K562 (cell line): ENCODE measurements at regions not wholly inside any gene's neighbourhood (a gene's known extent, or its start where the extent isn't known, plus 50 kb on each side); places are given as distances from the start of the nearest gene placed in this dataset.

Source experiments
- ATAC-seq: fragments of 200-7000 bp; cut with Tn5 transposase; 3 replicates; pipeline ENCODE4 v1.9.1; 2020; ENCODE audit warnings: moderate library complexity
- BruUV-seq: library from RNA; stranded (reverse); fragments of 400-500 nt; replicated peaks from 2 replicates; lab custom pipeline; 2021; lab: Mats Ljungman, UMichigan
- CTCF ChIA-PET: fragments of 300-600 bp; formaldehyde crosslinking; extraction: SDS; loops from one replicate; lab custom pipeline; 2021; ENCODE audit warnings: low intra/inter-chr PET ratio; lab: Yijun Ruan, JAX
- POLR2A ChIA-PET: fragments of 300-600, 350-650 bp; sonication (Branson Sonifier 250); formaldehyde crosslinking; extraction: SDS; loops from one replicate; lab custom pipeline; 2021; ENCODE audit warnings: antibody characterized with exemption, inconsistent platforms; lab: Yijun Ruan, JAX
- DNase-seq, 4 experiments: peaks; one replicate each; pipeline versions ENCODE4 v3.0.0 to v3.0.0-alpha.2; 2011 to 2018; ENCODE audit warnings: low spot score in 3 of 4, mixed read lengths in 3 of 4; ENCODE audit errors: extremely low read depth in 1 of 4
- FAIRE-seq: peaks from 2 replicates; lab custom pipeline; 2011; peaks lifted over from hg19 to GRCh38; lab: Jason Lieb, UNC
- H2AFZ ChIP-seq: 2 replicates; pipeline ENCODE4 v1.6.0; 2011; ENCODE audit warnings: low read depth, low read length, control low read depth, inconsistent platforms
- H3K27ac ChIP-seq: fragments of 200-600 bp; 3 replicates; pipeline ENCODE4 v1.8.0; 2011; ENCODE audit warnings: low read depth, mild to moderate bottlenecking, control low read depth, inconsistent platforms, low read length, moderate library complexity, mixed read lengths; ENCODE audit errors: extremely low read depth
- H3K27me3 ChIP-seq, 2 experiments: fragments of 300-600 bp in 1 of 2; 2 replicates in 1 of 2; 3 replicates in 1 of 2; pipeline versions ENCODE4 v1.6.0 to v1.8.0; 2011; ENCODE audit warnings: inconsistent platforms in 2 of 2, low read length in 2 of 2, mild to moderate bottlenecking in 1 of 2, mixed read lengths in 1 of 2, moderate library complexity in 1 of 2; ENCODE audit not compliant: control insufficient read depth in 2 of 2, insufficient read depth in 2 of 2
- H3K36me3 ChIP-seq: fragments of 300-600 bp; 3 replicates; pipeline ENCODE4 v1.8.0; 2011; ENCODE audit warnings: mild to moderate bottlenecking, low read length, inconsistent platforms; ENCODE audit not compliant: control insufficient read depth, insufficient read depth
- H3K4me1 ChIP-seq, 2 experiments: fragments of 200-600 bp in 1 of 2; replicated peaks in 1 of 2; 2 replicates in 1 of 2; 3 replicates in 1 of 2; pipeline versions ENCODE4 v1.5.1 to v1.8.0; 2011; ENCODE audit warnings: inconsistent platforms in 2 of 2, low read length in 2 of 2, mild to moderate bottlenecking in 1 of 2, mixed read lengths in 1 of 2, moderate library complexity in 1 of 2; ENCODE audit not compliant: control insufficient read depth in 2 of 2, insufficient read depth in 2 of 2
- H3K4me2 ChIP-seq: 2 replicates; pipeline ENCODE4 v1.6.1; 2011; ENCODE audit warnings: low read length, control low read depth, inconsistent platforms, mixed read lengths; ENCODE audit not compliant: insufficient read depth
- H3K4me3 ChIP-seq: fragments of 200-600 bp; sonication (generic), shearing (Covaris generic); 2 replicates; pipeline ENCODE4 v1.5.1; 2016; ENCODE audit warnings: control low read depth, inconsistent platforms
- H3K79me2 ChIP-seq: fragments of 200-600 bp; 3 replicates; pipeline ENCODE4 v1.8.0; 2011; ENCODE audit warnings: low read length, inconsistent platforms; ENCODE audit not compliant: control insufficient read depth, insufficient read depth
- H3K9ac ChIP-seq, 2 experiments: 2 replicates each; pipeline versions ENCODE4 v1.6.0 to v1.6.1; 2011; ENCODE audit warnings: low read depth in 2 of 2, low read length in 2 of 2, control low read depth in 1 of 2, inconsistent platforms in 1 of 2, mild to moderate bottlenecking in 1 of 2, mixed read lengths in 1 of 2; ENCODE audit not compliant: insufficient read depth in 1 of 2
- H3K9me1 ChIP-seq: one replicate; pipeline ENCODE4 v1.6.0; 2011; ENCODE audit warnings: inconsistent platforms, mild to moderate bottlenecking, low read length, moderate library complexity; ENCODE audit not compliant: control insufficient read depth, insufficient read depth
- H3K9me3 ChIP-seq: replicated peaks from 2 replicates; pipeline ENCODE4 v1.5.1; 2011; ENCODE audit warnings: low read depth, low read length, inconsistent platforms; ENCODE audit not compliant: control insufficient read depth, insufficient read depth
- H4K20me1 ChIP-seq: replicated peaks from 2 replicates; pipeline ENCODE4 v1.6.1; 2011; ENCODE audit warnings: low read length, inconsistent platforms, mixed read lengths; ENCODE audit not compliant: control insufficient read depth, insufficient read depth
- ARID1B ChIP-seq: fragments of 450-650 bp; IDR thresholded peaks from 2 replicates; pipeline ENCODE4 v1.6.1; 2016; ENCODE audit warnings: antibody characterized with exemption, mild to moderate bottlenecking, inconsistent platforms
- MBD2 ChIP-seq: sonication (generic); IDR thresholded peaks from 2 replicates; pipeline ENCODE4 v1.6.1; 2016; ENCODE audit warnings: low read depth, borderline replicate concordance
- NUFIP1 ChIP-seq: fragments of 450-650 bp; IDR thresholded peaks from 2 replicates; pipeline ENCODE4 v1.6.1; 2018; ENCODE audit not compliant: partially characterized antibody
- RBFOX2 ChIP-seq: fragments of 200-400 bp; formaldehyde crosslinking; IDR thresholded peaks from 2 replicates; pipeline ENCODE4 v1.6.1; 2017; ENCODE audit warnings: low read depth, mild to moderate bottlenecking, low read length, moderate library complexity
- ZNF217 ChIP-seq: sonication (generic); formaldehyde crosslinking; IDR thresholded peaks from 2 replicates; pipeline ENCODE4 v1.8.0; 2022; ENCODE audit warnings: mild to moderate bottlenecking, missing genetic modification reagents
- WGBS: fragments of 100-300 bp; shearing (Covaris generic); methylation state at CpG from one replicate; pipeline ENCODE4 v1.1.6; 2016; ENCODE audit warnings: low coverage, mixed read lengths; ENCODE audit not compliant: insufficient coverage; ENCODE audit errors: missing lambda C conversion rate; 5-methylcytosine and 5-hydroxymethylcytosine counted together
- in situ Hi-C: fragments of 300-500 bp; cut with MboI; formaldehyde crosslinking; loops from 4 replicates; pipeline ENCODE4 v1.15.0; 2018; ENCODE audit warnings: inconsistent platforms, mixed read lengths
- intact Hi-C: fragments of 100-400 bp; cut with micrococcal nuclease; formaldehyde crosslinking; loops from 2 replicates; pipeline ENCODE4 v1.14.2; 2022
- TF ChIP-seq, protein P1 (sequence below): fragments of 250-450 bp; sonication (Bioruptor Pico); IDR thresholded peaks from 2 replicates; pipeline ENCODE4 v1.5.0; 2021
- TF ChIP-seq, protein P2 (sequence below): fragments of 250-450 bp; sonication (Bioruptor Pico); IDR thresholded peaks from 2 replicates; pipeline ENCODE4 v1.5.0; 2021; ENCODE audit warnings: mild to moderate bottlenecking, borderline replicate concordance
- TF ChIP-seq, protein P3 (sequence below), 2 experiments: fragments of 200-800 bp in 1 of 2; sonication (Bioruptor generic) in 1 of 2; sonication (generic) in 1 of 2; formaldehyde crosslinking in 1 of 2; IDR thresholded peaks in 1 of 2; conservative IDR thresholded peaks in 1 of 2; 2 replicates each; pipeline versions ENCODE4 v1.5.0 to v1.6.1; 2016 to 2020; ENCODE audit warnings: missing compliant biosample characterization in 1 of 2, missing genetic modification characterization in 1 of 2, missing genetic modification reagents in 1 of 2
- TF ChIP-seq, protein P4 (sequence below), 2 experiments: IDR thresholded peaks; 2 replicates each; pipeline ENCODE4 v1.6.1; 2012; ENCODE audit warnings: improper control_type of control experiment in 2 of 2, low read depth in 2 of 2, low read length in 2 of 2, borderline replicate concordance in 1 of 2

DNA sequence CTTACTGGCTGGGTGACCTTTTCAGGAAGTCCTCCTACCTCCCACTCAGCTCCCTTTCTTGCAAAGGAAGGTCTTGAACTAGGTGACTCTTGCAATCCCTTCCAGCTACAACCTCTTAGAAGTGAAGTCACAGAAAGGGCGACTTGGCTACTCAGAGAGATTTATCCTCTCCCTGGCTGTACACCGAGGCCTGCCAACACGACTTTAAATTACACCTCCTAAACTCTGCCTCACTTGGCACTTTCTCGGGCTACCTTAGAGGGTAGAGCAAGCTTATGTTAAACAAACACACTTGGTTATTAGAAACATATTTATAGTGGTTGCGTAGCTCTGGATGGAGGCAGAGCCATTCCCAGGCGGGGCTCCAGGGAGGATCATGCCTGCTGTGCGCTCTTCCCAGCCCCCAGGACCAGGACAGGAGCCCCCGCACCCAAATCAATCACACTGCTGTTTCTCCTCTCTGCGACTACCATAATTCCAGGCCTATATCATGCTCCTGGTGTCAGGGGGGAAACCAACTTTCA is 358.4 kb downstream of the BUD13 start:
- no peak overlapping the region for H3K27ac ChIP-seq
- 0% methylated on average over 9 of the region's 9 CpGs for WGBS
- H3K27me3 ChIP-seq, result peaks cover 0 to 4% of the 10 kb centered on the region in 2 experiments; a peak in 1 of 5 replicates
- no peaks in the 10 kb centered on the region for H3K9me3 ChIP-seq
- H3K4me3 ChIP-seq, result no peak overlapping the region
- intact Hi-C loops (no loop called here), in situ Hi-C loops (no loop called here)
- H4K20me1 ChIP-seq, result no peaks in the 10 kb centered on the region
- no peak for DNase-seq
- ChIA-PET POLR2A (interaction anchor here (0.5 to 0.6 kb wide), 2 partner anchors 98 to 187 kb away, joined by 3 read pairs; no protein-coding TSS in a partner anchor), CTCF (no interaction called here)
- no peaks in the 10 kb centered on the region for H3K4me1 ChIP-seq
- BruUV-seq, result no TSS peak
- H3K9ac ChIP-seq, result no peak overlapping the region
- no peak for ATAC-seq
- H3K79me2 ChIP-seq, result no peaks in the 10 kb centered on the region
- H3K9me1 ChIP-seq, result no peaks in the 10 kb centered on the region
- FAIRE-seq, result no peak
- H2AFZ ChIP-seq, result no peak overlapping the region
- no peak overlapping the region for H3K4me2 ChIP-seq
- no peaks in the 10 kb centered on the region for H3K36me3 ChIP-seq
- TF ChIP-seq, protein P1, sequence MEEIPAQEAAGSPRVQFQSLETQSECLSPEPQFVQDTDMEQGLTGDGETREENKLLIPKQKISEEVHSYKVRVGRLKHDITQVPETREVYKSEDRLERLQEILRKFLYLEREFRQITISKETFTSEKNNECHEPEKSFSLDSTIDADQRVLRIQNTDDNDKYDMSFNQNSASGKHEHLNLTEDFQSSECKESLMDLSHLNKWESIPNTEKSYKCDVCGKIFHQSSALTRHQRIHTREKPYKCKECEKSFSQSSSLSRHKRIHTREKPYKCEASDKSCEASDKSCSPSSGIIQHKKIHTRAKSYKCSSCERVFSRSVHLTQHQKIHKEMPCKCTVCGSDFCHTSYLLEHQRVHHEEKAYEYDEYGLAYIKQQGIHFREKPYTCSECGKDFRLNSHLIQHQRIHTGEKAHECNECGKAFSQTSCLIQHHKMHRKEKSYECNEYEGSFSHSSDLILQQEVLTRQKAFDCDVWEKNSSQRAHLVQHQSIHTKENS, result no peak
- TF ChIP-seq, protein P2, sequence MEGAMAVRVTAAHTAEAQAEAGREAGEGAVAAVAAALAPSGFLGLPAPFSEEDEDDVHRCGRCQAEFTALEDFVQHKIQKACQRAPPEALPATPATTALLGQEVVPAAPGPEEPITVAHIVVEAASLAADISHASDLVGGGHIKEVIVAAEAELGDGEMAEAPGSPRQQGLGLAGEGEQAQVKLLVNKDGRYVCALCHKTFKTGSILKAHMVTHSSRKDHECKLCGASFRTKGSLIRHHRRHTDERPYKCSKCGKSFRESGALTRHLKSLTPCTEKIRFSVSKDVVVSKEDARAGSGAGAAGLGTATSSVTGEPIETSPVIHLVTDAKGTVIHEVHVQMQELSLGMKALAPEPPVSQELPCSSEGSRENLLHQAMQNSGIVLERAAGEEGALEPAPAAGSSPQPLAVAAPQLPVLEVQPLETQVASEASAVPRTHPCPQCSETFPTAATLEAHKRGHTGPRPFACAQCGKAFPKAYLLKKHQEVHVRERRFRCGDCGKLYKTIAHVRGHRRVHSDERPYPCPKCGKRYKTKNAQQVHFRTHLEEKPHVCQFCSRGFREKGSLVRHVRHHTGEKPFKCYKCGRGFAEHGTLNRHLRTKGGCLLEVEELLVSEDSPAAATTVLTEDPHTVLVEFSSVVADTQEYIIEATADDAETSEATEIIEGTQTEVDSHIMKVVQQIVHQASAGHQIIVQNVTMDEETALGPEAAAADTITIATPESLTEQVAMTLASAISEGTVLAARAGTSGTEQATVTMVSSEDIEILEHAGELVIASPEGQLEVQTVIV, result no peak
- TF ChIP-seq RBFOX2, result no peak
- TF ChIP-seq, protein P3, sequence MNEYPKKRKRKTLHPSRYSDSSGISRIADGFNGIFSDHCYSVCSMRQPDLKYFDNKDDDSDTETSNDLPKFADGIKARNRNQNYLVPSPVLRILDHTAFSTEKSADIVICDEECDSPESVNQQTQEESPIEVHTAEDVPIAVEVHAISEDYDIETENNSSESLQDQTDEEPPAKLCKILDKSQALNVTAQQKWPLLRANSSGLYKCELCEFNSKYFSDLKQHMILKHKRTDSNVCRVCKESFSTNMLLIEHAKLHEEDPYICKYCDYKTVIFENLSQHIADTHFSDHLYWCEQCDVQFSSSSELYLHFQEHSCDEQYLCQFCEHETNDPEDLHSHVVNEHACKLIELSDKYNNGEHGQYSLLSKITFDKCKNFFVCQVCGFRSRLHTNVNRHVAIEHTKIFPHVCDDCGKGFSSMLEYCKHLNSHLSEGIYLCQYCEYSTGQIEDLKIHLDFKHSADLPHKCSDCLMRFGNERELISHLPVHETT (CRISPR knock-in tag; conservative IDR thresholded peaks at IDR 0.05 in 1 of 2, IDR thresholded peaks at IDR 0.05 in 1 of 2), result no peak
- TF ChIP-seq, protein P4, sequence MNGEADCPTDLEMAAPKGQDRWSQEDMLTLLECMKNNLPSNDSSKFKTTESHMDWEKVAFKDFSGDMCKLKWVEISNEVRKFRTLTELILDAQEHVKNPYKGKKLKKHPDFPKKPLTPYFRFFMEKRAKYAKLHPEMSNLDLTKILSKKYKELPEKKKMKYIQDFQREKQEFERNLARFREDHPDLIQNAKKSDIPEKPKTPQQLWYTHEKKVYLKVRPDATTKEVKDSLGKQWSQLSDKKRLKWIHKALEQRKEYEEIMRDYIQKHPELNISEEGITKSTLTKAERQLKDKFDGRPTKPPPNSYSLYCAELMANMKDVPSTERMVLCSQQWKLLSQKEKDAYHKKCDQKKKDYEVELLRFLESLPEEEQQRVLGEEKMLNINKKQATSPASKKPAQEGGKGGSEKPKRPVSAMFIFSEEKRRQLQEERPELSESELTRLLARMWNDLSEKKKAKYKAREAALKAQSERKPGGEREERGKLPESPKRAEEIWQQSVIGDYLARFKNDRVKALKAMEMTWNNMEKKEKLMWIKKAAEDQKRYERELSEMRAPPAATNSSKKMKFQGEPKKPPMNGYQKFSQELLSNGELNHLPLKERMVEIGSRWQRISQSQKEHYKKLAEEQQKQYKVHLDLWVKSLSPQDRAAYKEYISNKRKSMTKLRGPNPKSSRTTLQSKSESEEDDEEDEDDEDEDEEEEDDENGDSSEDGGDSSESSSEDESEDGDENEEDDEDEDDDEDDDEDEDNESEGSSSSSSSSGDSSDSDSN (IDR thresholded peaks at IDR 0.05; ENCODE audit: borderline replicate concordance in 1 of 2, low read depth in 2 of 2, low read length in 2 of 2), result no peak
- TF ChIP-seq ZNF217 (CRISPR knock-in tag), result no peak
- TF ChIP-seq NUFIP1, result no peak
- no peak for TF ChIP-seq MBD2
- TF ChIP-seq ARID1B, result no peak
